Muscle of back (tissue), 3 donors: ENCODE measurements at regions not wholly inside any gene's neighbourhood (a gene's known extent, or its start where the extent isn't known, plus 50 kb on each side); places are given as distances from the start of the nearest gene placed in this dataset.

ENCODE experiments used
- DNase-seq, 3 donors: peaks; one replicate each; pipeline versions ENCODE4 v3.0.0 to v3.0.0-alpha.2; 2013

DNA sequence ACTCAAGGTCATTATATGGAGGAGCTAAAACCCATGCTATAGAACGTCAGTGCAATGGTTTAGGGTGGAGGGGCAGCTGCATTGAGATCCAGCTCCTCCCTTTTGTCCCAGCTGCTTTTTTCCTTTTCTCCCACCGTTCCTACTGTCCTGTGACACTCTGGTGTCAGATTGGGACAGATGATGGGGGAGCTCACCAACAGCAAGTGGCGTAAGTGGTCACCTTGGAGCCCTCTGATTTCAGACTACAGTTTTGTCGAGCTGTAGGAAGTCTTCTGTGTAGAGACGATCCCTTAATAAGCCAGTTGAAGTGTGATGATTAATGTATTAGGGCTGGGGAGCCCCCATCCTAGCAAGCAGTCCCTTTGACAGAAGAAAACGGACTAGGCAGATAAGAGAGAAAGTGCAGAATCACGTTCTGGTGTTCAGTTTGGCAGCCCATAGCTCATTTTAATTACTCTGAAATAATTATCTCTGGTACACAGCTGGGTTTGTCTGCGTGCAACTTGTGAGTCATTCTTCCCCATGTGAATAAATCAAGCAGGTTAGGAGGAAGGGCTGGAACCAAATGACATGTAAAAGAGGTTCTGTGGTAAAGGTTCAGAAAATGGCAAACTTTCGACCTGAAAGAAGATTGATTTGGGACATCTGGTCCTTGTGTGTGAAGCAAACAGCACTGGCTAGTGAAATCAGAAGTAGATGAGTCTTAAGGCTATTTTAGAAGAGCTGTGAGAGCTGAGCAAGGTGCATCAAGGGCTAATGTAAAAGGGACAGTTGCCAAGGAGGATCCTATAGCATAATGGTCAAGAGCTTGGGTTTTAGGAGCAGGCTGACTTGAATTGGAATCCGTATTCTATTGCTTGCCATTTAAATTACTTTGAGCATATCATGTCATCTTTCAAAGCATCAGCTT lies 241.4 kb downstream of the EDEM1 start:
- no peak for DNase-seq

DNA sequence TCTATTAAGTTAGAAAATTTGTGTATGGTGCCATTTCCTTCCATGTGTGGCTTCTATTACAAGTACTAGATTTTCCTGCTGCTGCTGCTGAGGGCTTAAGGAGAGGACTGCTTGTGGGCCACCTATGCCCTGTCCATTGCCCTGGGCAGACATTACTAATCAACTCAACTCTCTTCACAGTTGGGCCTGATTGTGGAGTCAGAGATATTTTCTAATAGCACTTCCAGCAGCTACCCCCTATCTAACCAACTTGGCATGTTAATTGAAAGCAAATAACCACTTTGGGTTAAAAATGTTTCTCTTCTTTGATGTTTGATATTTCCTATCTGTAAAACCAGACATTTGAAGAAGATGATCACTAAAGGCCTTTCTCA lies 242.0 kb downstream of the EDEM1 start:
- no peak for DNase-seq

DNA sequence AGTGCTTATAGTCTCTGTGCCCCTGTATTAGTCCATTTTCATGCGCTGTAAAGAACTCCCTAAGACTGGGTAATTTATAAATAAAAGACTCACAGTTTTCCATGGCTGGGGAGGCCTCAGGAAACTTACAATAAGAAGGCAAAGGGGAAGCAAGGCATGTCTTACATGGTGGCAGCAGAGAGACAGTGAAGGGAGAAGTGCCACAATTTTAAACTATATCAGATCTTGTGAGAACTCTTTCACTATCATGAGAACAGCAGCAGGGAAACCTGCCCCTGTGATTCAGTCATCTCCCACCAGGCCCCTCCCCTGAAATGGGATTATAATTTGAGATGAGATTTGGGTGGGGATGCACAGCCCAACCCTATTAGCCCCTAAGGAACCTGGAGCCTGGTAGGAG lies 243.2 kb downstream of the EDEM1 start:
- no peak for DNase-seq

DNA sequence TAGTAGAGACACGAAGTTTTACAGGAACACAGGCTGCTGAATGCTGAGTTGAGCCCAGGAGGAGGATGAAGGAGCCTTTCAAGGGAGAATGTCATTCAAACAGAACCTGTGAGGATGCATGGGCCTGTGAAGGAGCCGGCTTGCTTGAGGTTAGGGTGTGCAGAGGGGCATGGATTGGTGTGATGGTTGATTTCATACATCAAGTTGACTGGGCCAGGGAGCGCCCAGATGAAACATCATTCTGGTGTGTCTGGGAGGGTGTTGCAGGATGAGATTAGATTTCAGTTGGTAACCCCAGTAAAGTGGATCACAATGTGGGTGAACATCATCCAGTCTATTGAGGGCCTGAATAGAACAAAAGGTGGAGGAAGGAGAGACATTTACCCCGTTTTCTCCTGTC lies 243.6 kb downstream of the EDEM1 start:
- no peak for DNase-seq

DNA sequence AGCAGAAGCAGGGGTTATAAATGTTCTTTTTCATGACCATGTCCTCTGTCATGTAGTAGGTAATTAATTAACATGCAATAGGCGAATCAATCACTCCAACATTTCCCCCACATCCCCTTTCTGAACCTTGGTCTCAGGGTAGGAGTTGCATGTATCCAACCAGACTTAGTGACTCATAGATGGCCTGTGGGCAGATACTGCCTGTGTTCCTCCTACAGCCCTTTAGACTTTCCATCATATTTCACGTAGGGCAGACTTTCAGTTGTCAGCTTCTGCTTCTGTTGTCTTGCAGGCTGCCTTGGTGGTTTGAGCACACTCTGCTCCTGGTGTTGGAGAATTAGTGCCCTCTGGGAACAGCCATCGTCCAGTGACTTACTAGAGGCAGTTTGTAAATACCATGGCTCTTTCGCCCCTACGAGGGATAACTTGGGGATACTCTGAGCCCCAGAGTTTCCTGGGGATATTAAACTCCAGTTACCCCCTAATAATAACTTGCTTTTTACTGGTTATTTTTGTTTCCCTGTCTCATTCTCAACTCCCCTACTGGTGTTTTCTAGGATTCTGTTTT lies 244.4 kb downstream of the EDEM1 start:
- no peak for DNase-seq

DNA sequence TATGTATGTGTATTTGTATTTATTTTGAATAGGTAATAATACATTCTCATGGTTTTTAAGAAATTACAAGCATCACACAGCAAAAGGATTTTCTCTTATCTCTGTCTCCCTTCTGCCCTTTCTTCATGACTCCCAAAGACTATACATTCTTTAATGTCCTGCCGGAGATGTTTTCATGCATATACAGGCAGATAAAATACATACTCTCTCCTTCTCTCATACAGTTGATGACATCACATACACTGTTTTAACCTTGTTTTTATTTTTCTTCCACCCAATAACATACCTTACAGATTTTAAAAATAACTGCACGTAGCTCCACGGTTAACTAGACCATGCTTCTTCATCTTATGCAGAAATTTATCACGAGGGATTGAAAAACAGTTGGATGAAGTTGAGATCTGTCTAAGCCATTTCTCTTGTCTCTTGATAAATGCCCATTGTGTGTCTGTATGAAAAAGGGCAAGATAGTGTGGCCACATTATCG lies 249.8 kb downstream of the EDEM1 start:
- DNase-seq: no peak

DNA sequence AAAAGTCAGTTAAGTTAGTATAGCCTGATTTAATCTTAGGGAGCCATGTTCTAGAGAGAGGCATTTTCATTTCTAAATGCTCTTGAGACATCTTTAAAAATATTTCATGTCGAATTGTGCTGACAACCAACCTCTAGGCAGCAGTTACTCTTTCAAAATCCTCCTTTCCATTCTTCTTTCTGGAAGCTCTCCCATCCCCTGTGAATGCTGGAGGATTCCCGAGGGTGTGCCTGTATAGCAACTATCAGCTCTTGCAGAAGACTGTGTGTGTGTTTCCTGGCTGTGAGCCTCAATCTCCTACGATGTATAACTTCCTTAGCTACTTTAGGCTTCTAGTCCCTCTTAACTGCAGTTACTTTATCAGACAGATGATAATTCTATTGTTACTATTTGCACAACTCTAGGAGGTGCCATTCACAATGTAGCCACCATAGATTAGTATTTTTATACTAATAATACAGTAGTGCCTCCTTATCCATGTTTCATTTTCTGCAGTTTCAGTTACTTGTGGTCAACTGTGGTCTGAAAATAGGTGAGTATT lies 250.3 kb downstream of the EDEM1 start:
- no peak for DNase-seq

DNA sequence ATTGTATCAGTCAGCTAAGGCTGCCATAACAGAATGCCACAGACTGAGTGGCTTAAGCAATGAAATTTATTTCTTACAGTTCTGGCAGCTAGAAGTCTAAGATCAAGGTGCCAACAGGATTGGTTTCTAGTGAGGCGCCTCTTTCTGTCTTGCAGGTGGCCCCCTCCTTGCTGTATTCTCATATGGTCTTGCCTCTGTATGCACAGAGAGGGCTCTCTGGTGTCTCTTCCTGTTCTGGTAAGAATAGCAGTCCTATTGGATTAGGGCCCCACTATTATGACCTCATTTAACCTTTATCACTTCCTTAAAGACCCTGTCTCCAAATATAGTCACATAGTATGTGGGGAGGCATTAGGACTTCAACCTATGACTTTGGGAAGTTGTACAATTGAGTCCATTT lies 253.9 kb downstream of the EDEM1 start:
- DNase-seq: no peak

DNA sequence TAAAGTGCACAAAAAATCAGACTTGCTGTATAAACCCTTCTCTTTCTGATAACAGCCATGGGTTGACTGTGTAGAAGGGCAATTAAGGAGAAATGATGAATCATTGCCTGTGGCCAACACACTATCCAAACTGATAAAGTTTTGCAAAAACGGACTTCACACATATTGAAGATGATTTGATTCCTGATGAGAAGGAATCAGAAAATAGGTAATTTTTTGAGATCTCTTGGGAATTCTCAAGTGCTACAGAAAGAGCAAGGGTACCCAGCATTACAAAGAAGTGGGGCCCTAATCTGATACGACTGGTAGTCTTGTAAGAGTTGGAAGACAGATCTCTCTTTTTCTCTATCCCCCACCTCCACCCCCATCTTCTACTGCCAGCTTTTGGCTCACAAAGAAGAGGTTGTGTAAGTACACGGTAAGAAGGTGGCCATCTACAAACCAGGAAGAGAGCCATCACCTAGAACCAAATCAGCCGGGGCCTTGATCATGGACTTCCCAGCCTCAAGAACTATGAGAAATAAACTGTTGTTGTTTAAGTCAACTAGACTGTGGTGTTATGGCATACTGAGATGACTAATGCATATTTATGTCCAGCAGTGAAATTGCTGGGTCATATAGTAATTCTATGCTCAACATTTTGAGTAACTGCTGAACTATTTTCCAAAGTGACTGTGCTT lies 254.7 kb downstream of the EDEM1 start:
- DNase-seq: no peak

DNA sequence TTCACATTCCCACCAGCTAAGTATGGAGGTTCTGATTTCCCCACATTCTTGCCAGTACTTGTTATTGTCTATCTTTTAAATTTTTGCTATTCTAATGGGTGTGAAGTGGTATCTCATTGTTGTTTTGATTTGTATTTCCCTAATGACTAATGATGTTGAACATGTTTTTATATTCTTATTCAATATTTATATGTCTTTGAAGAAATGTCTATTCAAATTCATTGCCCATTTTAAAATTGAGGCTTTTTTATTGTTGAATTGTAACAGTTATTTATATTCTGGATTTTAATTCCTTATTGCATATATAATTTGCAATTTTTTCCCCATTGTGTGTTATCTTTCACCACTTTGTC lies 255.3 kb downstream of the EDEM1 start:
- no peak for DNase-seq

DNA sequence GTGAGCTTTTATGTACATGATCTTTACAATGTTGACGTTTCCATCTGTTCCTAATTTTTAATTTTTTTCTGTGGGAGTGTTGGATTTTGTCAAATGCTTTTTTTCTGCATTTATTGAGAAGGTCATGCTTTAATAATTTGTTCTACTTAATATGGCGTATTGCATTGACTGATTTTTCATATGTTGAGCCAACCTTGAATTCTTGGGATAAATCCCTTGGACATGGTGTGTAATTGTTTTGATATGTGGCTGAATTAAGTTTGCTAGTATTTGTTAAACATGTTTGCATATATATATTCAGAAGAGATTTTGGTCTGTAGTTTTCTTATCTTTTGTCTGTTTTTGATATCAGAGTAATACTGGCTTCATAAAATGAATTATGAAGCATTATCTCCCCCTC lies 256.7 kb downstream of the EDEM1 start:
- DNase-seq: no peak

DNA sequence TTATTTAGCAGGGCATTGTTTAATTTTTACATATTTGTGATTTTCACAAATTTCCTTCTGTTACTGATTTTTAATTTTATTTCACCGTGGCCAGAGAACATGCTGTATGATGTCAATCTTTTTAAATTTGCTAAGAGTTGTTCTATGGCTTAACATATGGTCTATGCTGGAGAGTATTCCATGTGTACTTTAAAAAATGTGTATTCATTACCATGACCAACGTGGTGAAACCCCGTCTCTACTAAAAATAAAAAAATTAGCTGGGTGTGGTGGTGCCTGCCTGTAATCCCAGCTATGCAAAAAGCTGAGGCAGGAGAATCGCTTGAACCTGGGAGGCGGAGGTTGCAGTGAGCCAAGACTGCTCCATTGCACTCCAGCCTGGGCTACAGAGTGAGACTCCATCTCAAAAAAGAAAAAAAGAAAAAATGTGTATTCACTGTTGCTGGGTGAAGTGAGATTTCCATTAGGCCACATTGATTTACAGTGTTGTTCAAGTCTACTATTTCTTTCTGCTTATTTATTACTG lies 258.2 kb downstream of the EDEM1 start:
- no peak for DNase-seq

DNA sequence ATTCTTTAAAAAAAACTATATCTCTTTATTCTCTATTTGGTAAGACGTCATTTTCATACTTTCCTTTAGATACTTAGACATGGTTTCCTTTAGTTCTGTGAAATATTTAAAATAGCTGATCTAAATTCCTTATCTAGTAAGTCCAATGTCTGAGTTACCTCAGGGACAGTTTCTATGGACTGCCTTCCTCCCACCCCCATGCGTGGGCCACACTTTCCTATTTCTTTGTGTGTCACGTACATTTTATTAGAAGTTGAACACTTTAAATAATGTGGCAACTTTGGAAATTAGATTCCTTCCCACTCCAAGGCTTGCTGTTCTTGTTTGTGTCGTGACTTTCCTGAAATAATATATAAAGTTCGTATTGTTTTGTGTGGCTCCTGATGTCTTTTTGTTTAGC lies 260.7 kb downstream of the EDEM1 start:
- no peak for DNase-seq

DNA sequence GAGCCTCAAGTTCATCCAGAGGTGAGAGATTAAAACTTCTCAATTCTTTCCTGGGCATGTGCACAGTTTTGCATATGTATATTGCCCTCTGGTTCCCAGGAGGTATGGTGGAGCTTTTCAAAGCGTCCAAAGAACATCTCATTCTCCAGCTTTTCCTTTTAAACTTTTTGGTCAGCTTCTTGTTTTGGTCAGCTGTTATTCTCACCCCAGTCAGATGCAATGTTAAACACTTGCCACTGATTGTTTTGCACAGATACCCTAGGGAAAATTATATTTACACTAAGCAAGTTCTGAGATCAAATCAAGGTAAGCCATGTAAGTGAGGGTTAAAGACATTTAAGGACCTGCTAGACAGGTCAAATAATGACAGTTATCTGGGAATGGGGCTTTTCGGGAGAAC lies 261.3 kb downstream of the EDEM1 start:
- DNase-seq: no peak

DNA sequence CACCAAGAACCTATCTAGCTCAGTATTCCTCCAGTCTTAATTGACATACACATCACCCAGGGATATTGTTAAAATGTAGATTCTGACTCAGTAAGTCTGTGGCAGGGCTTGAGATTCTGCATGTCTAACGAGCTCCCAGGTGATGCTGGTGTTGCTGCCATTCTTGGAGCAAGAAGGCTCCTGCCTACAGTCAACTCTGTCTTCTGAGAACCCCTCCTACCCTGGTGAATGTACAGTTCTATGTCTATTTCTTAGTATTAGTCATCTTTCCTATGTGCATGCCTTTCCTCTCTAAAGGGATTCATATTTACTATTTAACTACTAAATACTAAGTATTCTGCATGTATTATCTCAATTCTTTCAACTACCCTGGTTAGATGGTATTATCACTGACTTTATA lies 268.7 kb downstream of the EDEM1 start:
- DNase-seq: no peak

DNA sequence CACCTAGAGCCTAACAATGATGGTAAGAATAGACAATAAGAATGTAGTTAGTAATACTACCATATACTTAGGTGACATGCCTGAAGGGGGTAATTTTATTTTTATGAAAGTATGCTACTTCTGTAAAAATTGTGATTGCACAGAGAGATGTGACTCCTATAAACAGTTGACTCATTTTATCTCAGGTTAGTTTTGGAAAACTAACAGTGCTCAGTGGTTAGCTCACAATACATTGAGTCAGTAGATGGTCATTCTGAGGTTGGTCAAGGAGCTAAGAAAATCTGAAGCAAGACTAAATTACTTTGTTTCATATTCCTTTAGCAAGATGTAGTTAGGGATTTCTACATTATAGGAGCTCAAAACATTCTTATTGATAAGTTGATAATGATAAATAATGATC lies 271.0 kb downstream of the EDEM1 start:
- DNase-seq: no peak

DNA sequence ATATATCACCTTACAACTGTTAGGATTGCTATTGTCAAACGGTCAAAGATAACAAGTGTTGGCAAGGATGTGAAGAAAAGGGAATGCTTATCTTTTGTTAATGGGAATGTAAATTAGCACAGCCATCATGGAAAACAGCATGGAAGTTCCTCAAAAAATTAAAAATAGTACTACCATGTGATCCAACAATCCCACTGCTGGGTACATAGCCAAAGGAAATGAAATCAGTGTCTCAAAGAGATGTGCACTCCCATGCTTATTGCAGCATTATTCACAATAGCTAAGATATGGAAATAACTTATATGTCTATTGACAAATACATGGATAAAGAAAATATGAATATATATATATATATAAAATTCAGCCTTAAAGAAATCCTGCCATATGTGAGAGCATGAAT lies 274.6 kb downstream of the EDEM1 start:
- DNase-seq: no peak

DNA sequence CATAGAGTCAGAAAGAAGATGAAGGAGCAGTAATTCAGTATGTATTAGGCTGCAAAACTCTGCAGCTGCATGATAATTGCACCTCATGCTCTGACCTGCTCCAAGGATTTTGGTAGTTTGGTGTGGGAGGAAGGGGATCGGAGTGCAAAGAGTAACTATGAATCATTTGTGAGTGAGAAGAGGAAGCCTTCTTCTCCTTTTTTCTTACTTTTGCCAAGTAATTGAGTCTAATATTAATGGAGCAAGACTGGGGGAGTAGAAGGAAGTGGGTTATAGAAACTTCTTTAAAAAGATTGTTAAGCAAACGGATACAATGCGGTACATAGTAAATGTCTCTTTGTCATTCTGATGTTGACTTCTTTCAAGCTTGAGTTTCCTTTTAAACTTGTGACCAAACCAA lies 276.5 kb downstream of the EDEM1 start:
- no peak for DNase-seq

DNA sequence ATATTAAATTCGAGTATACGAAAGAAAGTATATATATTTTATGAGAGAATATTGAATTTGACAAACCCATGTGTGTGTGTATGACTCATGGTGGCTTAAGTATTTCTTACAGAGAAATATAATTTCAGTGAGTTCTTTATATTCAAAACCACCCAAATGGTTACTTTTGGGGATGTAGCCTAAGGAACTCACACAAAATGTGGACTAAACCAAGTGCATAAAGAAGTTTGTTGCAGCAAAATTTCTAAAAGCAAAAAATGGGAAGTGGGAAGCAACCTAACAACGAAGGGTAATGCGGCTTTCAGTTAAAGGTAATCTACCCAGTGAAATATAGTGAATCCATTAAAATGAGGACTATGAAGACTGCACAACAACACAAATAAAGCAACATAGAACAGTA lies 277.1 kb downstream of the EDEM1 start:
- no peak for DNase-seq

DNA sequence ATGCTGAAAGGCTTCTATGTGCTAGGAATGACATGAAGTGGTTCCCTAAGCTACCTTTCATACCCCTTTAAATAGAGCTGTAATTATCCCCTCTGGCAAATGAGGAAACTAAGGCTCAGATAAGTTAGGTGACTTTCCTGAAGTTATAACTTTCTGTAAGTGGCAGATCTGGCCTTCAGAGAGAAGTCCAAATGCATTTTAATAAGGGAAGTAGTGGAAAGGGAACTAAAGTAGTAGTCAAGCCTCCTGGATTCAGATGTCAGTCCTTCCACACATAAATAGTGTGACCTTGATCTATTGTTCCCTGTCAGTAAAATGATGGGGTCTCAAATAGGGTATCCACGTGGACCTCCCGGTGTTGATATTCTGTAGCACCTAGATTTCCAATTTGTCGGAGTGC lies 277.7 kb downstream of the EDEM1 start:
- DNase-seq: no peak

DNA sequence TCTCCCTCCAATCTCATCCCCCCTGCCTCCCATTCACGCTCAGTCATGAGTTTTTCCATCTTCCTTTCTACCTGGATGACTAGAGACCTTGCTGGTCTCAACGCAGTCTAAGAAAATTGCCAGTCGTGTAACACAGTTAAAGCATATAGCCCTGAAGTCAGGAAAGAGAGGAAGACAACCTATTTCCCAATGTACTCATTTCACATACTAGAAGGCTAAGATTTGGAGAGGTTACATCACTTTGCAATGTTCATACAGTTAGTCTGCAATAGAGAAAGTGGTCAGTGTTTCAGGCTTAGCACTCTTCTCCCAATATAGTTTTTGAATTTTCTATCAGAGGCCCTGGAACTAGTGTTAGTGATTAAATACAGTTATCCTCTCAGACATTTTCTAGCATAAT lies 278.6 kb downstream of the EDEM1 start:
- DNase-seq: no peak

DNA sequence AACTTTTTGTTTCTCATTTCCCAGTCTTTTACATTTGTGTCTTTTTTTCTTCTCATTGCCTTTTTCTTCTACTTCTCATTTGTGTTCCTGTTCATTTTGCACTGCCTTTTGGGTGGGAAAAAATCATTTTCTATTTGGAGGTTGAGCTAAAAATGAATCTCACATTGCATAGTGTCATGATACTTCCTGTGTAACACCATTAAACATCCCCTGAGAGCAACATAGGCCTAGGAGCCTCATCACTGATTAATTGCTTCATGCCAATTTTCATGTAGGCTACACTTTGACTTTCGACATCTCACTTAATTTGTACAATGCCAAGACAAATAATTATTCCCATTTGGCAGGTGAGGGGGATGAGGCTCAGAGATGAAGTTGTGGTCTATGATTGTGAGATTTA lies 279.2 kb downstream of the EDEM1 start:
- DNase-seq: no peak

DNA sequence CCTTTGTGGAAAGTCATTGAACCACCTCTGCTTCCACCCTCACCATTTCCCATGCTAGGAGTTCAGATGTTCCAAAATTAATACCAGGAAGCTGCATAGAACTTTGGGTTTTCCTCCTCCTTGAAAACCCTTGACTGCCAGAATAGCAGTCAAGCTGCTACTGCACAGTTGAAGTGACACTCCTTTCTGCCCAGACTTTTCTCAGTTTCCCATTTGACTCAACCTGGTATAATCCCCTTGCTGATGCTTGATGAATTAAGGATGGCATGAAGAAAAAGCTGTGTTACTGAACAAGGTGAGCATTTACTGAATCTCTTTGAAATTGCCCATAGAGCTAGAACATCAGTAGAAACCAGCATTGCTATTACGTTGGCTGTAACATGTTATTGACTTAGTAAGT lies 286.0 kb downstream of the EDEM1 start:
- no peak for DNase-seq
